NOMO-1 treated with dmso at 0.1 percent for 144 hours (cell line): ENCODE measurements at regions not wholly inside any gene's neighbourhood (a gene's known extent, or its start where the extent isn't known, plus 50 kb on each side); places are given as distances from the start of the nearest gene placed in this dataset.

ENCODE experiments used
- DNase-seq: peaks from one replicate; lab custom pipeline; 2025; ENCODE audit not compliant: unreplicated experiment; lab: John Stamatoyannopoulos, UW

GRCh38 chr18:78031589-78031988, 781.9 kb downstream of the GALR1 start:
- DNase-seq: no peak

- DNase-seq: no peak
These were observed 782.3 kb downstream of the GALR1 start for GRCh38 chr18:78031991-78032390.

GRCh38 chr18:78032574-78032973, 782.9 kb downstream of the GALR1 start:
- DNase-seq: no peak

- no peak for DNase-seq
These were observed 785.1 kb downstream of the GALR1 start for GRCh38 chr18:78034755-78035154.

GRCh38 chr18:78041218-78041617, 791.6 kb downstream of the GALR1 start:
- no peak for DNase-seq

GRCh38 chr18:78046631-78047030, 797.0 kb downstream of the GALR1 start:
- no peak for DNase-seq

- no peak for DNase-seq
These were observed 799.6 kb downstream of the GALR1 start for GRCh38 chr18:78049281-78049680.

GRCh38 chr18:78054801-78055200, 805.2 kb downstream of the GALR1 start:
- no peak for DNase-seq

GRCh38 chr18:78056011-78056410, 806.4 kb downstream of the GALR1 start:
- no peak for DNase-seq

- DNase-seq: no peak
These were observed 820.4 kb downstream of the GALR1 start for GRCh38 chr18:78069784-78070664.

- DNase-seq: no peak
These were observed 821.6 kb downstream of the GALR1 start for GRCh38 chr18:78071166-78071710.

- no peak for DNase-seq
These were observed 822.1 kb downstream of the GALR1 start for GRCh38 chr18:78071776-78072175.

GRCh38 chr18:78072375-78072774, 822.7 kb downstream of the GALR1 start:
- no peak for DNase-seq

GRCh38 chr18:78073275-78073674, 823.6 kb downstream of the GALR1 start:
- DNase-seq: no peak

- DNase-seq: no peak
These were observed 824.9 kb downstream of the GALR1 start for GRCh38 chr18:78074400-78075020.

GRCh38 chr18:78080081-78080480, 830.4 kb downstream of the GALR1 start:
- DNase-seq: no peak

- DNase-seq: no peak
These were observed 831.1 kb downstream of the GALR1 start for GRCh38 chr18:78080761-78081160.

GRCh38 chr18:78082816-78083215, 833.2 kb downstream of the GALR1 start:
- DNase-seq: no peak

GRCh38 chr18:78085241-78086185, 835.9 kb downstream of the GALR1 start:
- DNase-seq: no peak

- no peak for DNase-seq
These were observed 837.3 kb downstream of the GALR1 start for GRCh38 chr18:78086931-78087330.

- no peak for DNase-seq
These were observed 837.7 kb downstream of the GALR1 start for GRCh38 chr18:78087338-78087737.
